ENCODE measurements at regions not wholly inside any gene's neighbourhood (a gene's known extent, or its start where the extent isn't known, plus 50 kb on each side); places are given as distances from the start of the nearest gene placed in this dataset.

- TF ChIP-seq, protein P1, sequence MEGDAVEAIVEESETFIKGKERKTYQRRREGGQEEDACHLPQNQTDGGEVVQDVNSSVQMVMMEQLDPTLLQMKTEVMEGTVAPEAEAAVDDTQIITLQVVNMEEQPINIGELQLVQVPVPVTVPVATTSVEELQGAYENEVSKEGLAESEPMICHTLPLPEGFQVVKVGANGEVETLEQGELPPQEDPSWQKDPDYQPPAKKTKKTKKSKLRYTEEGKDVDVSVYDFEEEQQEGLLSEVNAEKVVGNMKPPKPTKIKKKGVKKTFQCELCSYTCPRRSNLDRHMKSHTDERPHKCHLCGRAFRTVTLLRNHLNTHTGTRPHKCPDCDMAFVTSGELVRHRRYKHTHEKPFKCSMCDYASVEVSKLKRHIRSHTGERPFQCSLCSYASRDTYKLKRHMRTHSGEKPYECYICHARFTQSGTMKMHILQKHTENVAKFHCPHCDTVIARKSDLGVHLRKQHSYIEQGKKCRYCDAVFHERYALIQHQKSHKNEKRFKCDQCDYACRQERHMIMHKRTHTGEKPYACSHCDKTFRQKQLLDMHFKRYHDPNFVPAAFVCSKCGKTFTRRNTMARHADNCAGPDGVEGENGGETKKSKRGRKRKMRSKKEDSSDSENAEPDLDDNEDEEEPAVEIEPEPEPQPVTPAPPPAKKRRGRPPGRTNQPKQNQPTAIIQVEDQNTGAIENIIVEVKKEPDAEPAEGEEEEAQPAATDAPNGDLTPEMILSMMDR (conservative IDR thresholded peaks at IDR 0.05), result no peak
- no peak for TF ChIP-seq EZH2 (IDR thresholded peaks at IDR 0.05; ENCODE audit: low read depth)
- Histone ChIP-seq H3K27ac (no peak overlapping the region), H3K9me2 (ENCODE audit: insufficient read depth) (no peaks in the 10 kb centered on the region), H3K27me3 (ENCODE audit: insufficient read depth, low read depth) (no peaks in the 10 kb centered on the region), H3F3A (ENCODE audit: insufficient read depth, low read depth) (no peaks in the 10 kb centered on the region), H4K20me1 (ENCODE audit: insufficient read depth) (no peaks in the 10 kb centered on the region), H3K4me3 (no peak overlapping the region), H2AFZ (no peak overlapping the region), H3K4me2 (no peak overlapping the region), H3K9me3 (ENCODE audit: insufficient read depth, low read depth) (no peaks in the 10 kb centered on the region), H3K4me1 (replicated peaks; ENCODE audit: insufficient read depth) (no peaks in the 10 kb centered on the region), H3K79me2 (ENCODE audit: low read depth) (no peaks in the 10 kb centered on the region), H3K36me3 (ENCODE audit: low read depth) (no peaks in the 10 kb centered on the region)
- BruUV-seq (replicated peaks), result no TSS peak
- ChIA-PET POLR2A (ENCODE audit: unreplicated experiment) (no interaction called here), CTCF (interaction anchor here (0.6 to 0.8 kb wide), 2 partner anchors 1022 to 1834 kb away, joined by 3 to 4 read pairs; partner anchors contain the start of gene RFK)
- intact Hi-C loops (cut with micrococcal nuclease; ENCODE audit: unreplicated experiment), result no loop called here
- DNase-seq, result no peak
Observed at GRCh38 chr9:75372499-75373268, 284.4 kb downstream of the OSTF1 start.

DNA sequence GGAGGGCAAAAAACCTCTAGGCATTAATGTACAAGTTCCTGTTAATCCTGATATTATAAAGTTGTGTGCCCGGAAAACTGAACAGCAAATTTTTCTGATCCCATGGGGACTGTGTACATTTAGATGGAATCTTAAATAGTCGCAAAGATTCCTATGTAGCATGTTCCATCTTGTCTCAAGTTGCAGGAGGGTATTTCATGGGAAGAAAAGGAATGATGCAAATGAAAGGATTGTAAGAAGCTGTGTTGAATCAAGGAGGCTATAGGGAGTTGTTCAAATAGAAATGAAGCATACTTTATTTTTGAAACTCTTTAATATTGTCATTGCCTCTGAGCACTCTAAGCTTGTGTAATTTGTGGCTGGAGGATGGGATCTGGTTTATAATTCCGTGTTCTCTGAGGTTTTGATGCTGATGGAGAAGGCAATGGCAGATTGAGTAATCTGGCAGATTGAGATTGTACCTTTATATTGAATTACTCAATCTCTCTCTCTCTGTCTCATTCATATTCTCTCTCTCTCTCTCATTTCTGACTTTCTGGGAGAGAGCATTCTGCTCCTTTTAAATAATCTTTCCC is 288.5 kb downstream of the OSTF1 start:
- no peaks in the 10 kb centered on the region for H4K20me1 ChIP-seq (ENCODE audit: insufficient read depth)
- H3K4me3 ChIP-seq, result no peak overlapping the region
- no peaks in the 10 kb centered on the region for H3K79me2 ChIP-seq (ENCODE audit: low read depth)
- no peak overlapping the region for H3K27ac ChIP-seq
- no peaks in the 10 kb centered on the region for H3K36me3 ChIP-seq (ENCODE audit: low read depth)
- ChIA-PET CTCF (no interaction called here), POLR2A (ENCODE audit: unreplicated experiment) (no interaction called here)
- no TSS peak for BruUV-seq (replicated peaks)
- no peaks in the 10 kb centered on the region for H3K9me3 ChIP-seq (ENCODE audit: insufficient read depth, low read depth)
- no peaks in the 10 kb centered on the region for H3F3A ChIP-seq (ENCODE audit: insufficient read depth, low read depth)
- TF ChIP-seq EZH2 (IDR thresholded peaks at IDR 0.05; ENCODE audit: low read depth), result no peak
- TF ChIP-seq, protein P1 (conservative IDR thresholded peaks at IDR 0.05), result no peak
- H2AFZ ChIP-seq, result no peak overlapping the region
- H3K4me1 ChIP-seq (replicated peaks; ENCODE audit: insufficient read depth), result no peaks in the 10 kb centered on the region
- intact Hi-C loops (cut with micrococcal nuclease; ENCODE audit: unreplicated experiment), result no loop called here
- no peak overlapping the region for H3K4me2 ChIP-seq
- no peaks in the 10 kb centered on the region for H3K9me2 ChIP-seq (ENCODE audit: insufficient read depth)
- DNase-seq, result no peak
- no peaks in the 10 kb centered on the region for H3K27me3 ChIP-seq (ENCODE audit: insufficient read depth, low read depth)

DNA sequence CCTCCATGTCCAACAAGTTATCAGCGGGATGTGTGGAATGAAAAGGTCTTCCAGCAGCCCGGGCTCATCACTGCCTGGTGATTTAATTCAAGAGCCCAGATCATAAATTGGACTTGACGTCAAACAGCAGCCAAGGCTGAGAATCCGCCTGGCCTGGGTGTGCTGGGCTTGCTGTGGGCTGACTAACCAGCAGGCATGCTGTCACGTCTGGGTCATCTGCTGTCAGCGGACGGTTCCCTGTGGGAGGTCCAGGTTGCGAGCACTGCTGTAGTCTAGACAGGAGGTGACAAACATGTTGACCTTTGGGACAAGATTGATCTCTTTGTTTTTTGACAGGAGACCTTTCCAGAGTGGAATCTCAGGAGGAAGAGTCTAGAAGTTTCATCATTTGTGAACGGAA is 289.7 kb downstream of the OSTF1 start:
- no peak overlapping the region for H3K4me3 ChIP-seq
- H3K9me2 ChIP-seq (ENCODE audit: insufficient read depth), result 0 out of 2 replicates have a peak, but pooled peaks cover 3% of the 10 kb centered on the region
- H3K36me3 ChIP-seq (ENCODE audit: low read depth), result no peaks in the 10 kb centered on the region
- intact Hi-C loops (cut with micrococcal nuclease; ENCODE audit: unreplicated experiment), result no loop called here
- no peak overlapping the region for H2AFZ ChIP-seq
- H3K9me3 ChIP-seq (ENCODE audit: insufficient read depth, low read depth), result no peaks in the 10 kb centered on the region
- ChIA-PET POLR2A (ENCODE audit: unreplicated experiment) (no interaction called here), CTCF (no interaction called here)
- no TSS peak for BruUV-seq (replicated peaks)
- no peak overlapping the region for H3K4me2 ChIP-seq
- no peaks in the 10 kb centered on the region for H3F3A ChIP-seq (ENCODE audit: insufficient read depth, low read depth)
- no peaks in the 10 kb centered on the region for H3K27me3 ChIP-seq (ENCODE audit: insufficient read depth, low read depth)
- TF ChIP-seq, protein P1 (conservative IDR thresholded peaks at IDR 0.05), result no peak
- no peak for TF ChIP-seq EZH2 (IDR thresholded peaks at IDR 0.05; ENCODE audit: low read depth)
- no peaks in the 10 kb centered on the region for H3K4me1 ChIP-seq (replicated peaks; ENCODE audit: insufficient read depth)
- H3K27ac ChIP-seq, result no peak overlapping the region
- no peaks in the 10 kb centered on the region for H4K20me1 ChIP-seq (ENCODE audit: insufficient read depth)
- no peak for DNase-seq
- H3K79me2 ChIP-seq (ENCODE audit: low read depth), result no peaks in the 10 kb centered on the region
